ENCODE measurements at regions not wholly inside any gene's neighbourhood (a gene's known extent, or its start where the extent isn't known, plus 50 kb on each side); places are given as distances from the start of the nearest gene placed in this dataset.

GRCh38 chrX:122055460-122055859 lies 1008.0 kb downstream of the GLUD2 start:
- DNase-seq (ENCODE audit: extremely low spot score): no peak
- TF ChIP-seq, protein P1, sequence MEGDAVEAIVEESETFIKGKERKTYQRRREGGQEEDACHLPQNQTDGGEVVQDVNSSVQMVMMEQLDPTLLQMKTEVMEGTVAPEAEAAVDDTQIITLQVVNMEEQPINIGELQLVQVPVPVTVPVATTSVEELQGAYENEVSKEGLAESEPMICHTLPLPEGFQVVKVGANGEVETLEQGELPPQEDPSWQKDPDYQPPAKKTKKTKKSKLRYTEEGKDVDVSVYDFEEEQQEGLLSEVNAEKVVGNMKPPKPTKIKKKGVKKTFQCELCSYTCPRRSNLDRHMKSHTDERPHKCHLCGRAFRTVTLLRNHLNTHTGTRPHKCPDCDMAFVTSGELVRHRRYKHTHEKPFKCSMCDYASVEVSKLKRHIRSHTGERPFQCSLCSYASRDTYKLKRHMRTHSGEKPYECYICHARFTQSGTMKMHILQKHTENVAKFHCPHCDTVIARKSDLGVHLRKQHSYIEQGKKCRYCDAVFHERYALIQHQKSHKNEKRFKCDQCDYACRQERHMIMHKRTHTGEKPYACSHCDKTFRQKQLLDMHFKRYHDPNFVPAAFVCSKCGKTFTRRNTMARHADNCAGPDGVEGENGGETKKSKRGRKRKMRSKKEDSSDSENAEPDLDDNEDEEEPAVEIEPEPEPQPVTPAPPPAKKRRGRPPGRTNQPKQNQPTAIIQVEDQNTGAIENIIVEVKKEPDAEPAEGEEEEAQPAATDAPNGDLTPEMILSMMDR (IDR thresholded peaks at IDR 0.05; ENCODE audit: control extremely low read depth, extremely low read depth, low read depth, missing control alignments): no peak
- POLR2A ChIA-PET: no interaction called here
- CTCF ChIA-PET: no interaction called here

GRCh38 chrX:122055979-122056715 lies 1008.7 kb downstream of the GLUD2 start:
- DNase-seq (ENCODE audit: extremely low spot score): no peak
- ChIA-PET POLR2A (no interaction called here), CTCF (no interaction called here)
- TF ChIP-seq, protein P1 (IDR thresholded peaks at IDR 0.05; ENCODE audit: control extremely low read depth, extremely low read depth, low read depth, missing control alignments): no peak

- no peak for DNase-seq (ENCODE audit: extremely low spot score)
- POLR2A ChIA-PET: no interaction called here
- TF ChIP-seq, protein P1 (IDR thresholded peaks at IDR 0.05; ENCODE audit: control extremely low read depth, extremely low read depth, low read depth, missing control alignments): no peak
- CTCF ChIA-PET: no interaction called here
These were observed 1028.8 kb downstream of the GLUD2 start for GRCh38 chrX:122076241-122076640.

GRCh38 chrX:122078079-122078478 lies 1030.7 kb downstream of the GLUD2 start:
- ChIA-PET CTCF (no interaction called here), POLR2A (no interaction called here)
- no peak for DNase-seq (ENCODE audit: extremely low spot score)
- TF ChIP-seq, protein P1 (IDR thresholded peaks at IDR 0.05; ENCODE audit: control extremely low read depth, extremely low read depth, low read depth, missing control alignments): no peak

DNA sequence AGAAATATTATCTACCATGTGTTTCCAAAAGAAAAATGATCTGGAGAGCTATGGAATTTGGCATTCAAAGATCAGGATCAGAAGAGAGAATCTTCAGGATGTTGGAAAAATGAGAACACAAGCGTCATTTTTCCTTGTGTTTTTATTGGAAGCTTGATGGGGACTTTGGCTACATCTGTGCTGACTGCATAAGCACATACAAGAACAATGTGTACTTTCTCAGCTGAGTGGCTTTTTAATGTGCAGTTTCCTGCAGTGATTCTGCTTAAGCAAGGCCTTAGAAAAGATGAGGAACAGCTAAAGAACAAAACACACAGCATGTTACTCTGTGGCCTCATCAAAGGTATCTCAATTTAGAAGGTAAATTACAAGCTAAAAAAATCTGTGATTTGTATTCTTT lies 1039.9 kb downstream of the GLUD2 start:
- ChIA-PET CTCF (interaction anchor here (1.2 kb wide), 1 partner anchor 19 kb away, joined by 3 read pairs; no protein-coding TSS in a partner anchor), POLR2A (no interaction called here)
- TF ChIP-seq, protein P1 (IDR thresholded peaks at IDR 0.05; ENCODE audit: control extremely low read depth, extremely low read depth, low read depth, missing control alignments): no peak
- no peak for DNase-seq (ENCODE audit: extremely low spot score)

- DNase-seq (ENCODE audit: extremely low spot score): no peak
- POLR2A ChIA-PET: no interaction called here
- TF ChIP-seq, protein P1 (IDR thresholded peaks at IDR 0.05; ENCODE audit: control extremely low read depth, extremely low read depth, low read depth, missing control alignments): no peak
- CTCF ChIA-PET: interaction anchor here (1.9 kb wide), 1 partner anchor 11 kb away, joined by 4 read pairs; no protein-coding TSS in a partner anchor
These were observed 1044.2 kb downstream of the GLUD2 start for GRCh38 chrX:122091571-122091970.
